ENCODE measurements at regions not wholly inside any gene's neighbourhood (a gene's known extent, or its start where the extent isn't known, plus 50 kb on each side); places are given as distances from the start of the nearest gene placed in this dataset.

GRCh38 chr17:33964344-33964979, 290.6 kb upstream of the CCL2 start:
- no peak for TF ChIP-seq TARDBP (IDR thresholded peaks at IDR 0.05; ENCODE audit: borderline replicate concordance)
- no peak for TF ChIP-seq REST (IDR thresholded peaks at IDR 0.05; ENCODE audit: low read depth, low read length)
- no peak for TF ChIP-seq LARP7 (IDR thresholded peaks at IDR 0.05)
- no peak for TF ChIP-seq ZNF24 (IDR thresholded peaks at IDR 0.05)
- no peak for TF ChIP-seq POLR2A (IDR thresholded peaks at IDR 0.05; ENCODE audit: low read depth, low read length)
- TF ChIP-seq ATF2 (IDR thresholded peaks at IDR 0.05; ENCODE audit: low read length), result 0 out of 2 replicates have a peak, but pooled peaks have one; percentile 24

Data from GM12878 (cell line).